ENCODE measurements at regions not wholly inside any gene's neighbourhood (a gene's known extent, or its start where the extent isn't known, plus 50 kb on each side); places are given as distances from the start of the nearest gene placed in this dataset.

DNA sequence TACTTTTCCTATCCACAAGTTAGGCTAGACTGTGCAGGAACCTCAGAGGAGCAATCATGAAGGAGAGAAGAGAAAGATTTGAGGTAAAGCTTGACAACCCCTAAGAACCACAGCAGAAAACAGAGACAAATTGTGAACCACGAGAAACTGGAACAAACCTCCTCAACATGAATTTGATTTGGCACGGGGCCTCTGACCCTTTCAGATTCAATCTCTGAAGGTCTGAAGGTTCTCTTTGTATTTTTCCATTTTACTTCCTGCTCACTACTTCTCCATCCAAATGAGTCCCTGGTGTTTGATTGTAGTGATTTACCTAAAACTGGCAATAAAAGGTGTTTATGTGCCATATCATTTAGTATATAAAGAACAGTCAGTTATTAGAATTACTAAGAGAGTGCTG, 126.1 kb upstream of the STXBP5 start:
- DNase-seq: no peak
- no peak overlapping the region for H3K4me3 ChIP-seq (ENCODE audit: low read length)

DNA sequence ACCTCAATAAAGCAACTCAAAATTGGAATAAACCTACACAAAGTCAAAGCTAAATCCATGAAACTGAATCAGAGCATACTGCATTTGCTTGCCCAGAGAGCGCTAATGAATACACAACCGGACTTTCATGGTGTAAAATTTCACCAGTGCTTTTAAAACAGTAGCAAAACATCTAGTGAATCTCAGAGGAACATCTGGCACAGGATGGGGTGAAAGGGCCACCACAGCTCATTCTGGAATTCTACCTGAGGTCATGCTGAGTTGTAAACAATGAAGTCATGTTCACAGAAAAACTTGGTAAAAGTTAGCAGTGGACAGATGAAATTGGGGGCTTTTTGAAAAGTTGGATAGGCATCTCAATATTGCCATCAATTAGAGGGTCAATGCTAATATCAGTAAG, 125.6 kb upstream of the STXBP5 start:
- WGBS (ENCODE audit: insufficient coverage, low lambda C conversion rate): 100% methylated on average over 1 of the region's 2 CpGs
- Histone ChIP-seq H3K4me3 (ENCODE audit: low read length) (no peak overlapping the region), H3K27me3 (ENCODE audit: control insufficient read depth, insufficient read depth, low read length) (no peaks in the 10 kb centered on the region), H3K36me3 (ENCODE audit: control insufficient read depth, insufficient read depth, low read length) (no peaks in the 10 kb centered on the region), H3K4me1 (ENCODE audit: control insufficient read depth, insufficient read depth, low read length) (peaks cover 3% of the 10 kb centered on the region), H3K9me3 (ENCODE audit: control insufficient read depth, low read depth, low read length) (no peaks in the 10 kb centered on the region), H3K27ac (ENCODE audit: low read length) (no peak overlapping the region)
- no peak for DNase-seq

More for the DNA sequence above, 126.1 kb upstream of the STXBP5 start:
- H3K27me3 ChIP-seq (ENCODE audit: control insufficient read depth, insufficient read depth, low read length): no peaks in the 10 kb centered on the region
- H3K36me3 ChIP-seq (ENCODE audit: control insufficient read depth, insufficient read depth, low read length): no peaks in the 10 kb centered on the region
- H3K4me1 ChIP-seq (ENCODE audit: control insufficient read depth, insufficient read depth, low read length): peaks cover 3% of the 10 kb centered on the region
- H3K9me3 ChIP-seq (ENCODE audit: control insufficient read depth, low read depth, low read length): no peaks in the 10 kb centered on the region
- H3K27ac ChIP-seq (ENCODE audit: low read length): no peak overlapping the region
- WGBS (ENCODE audit: insufficient coverage, low lambda C conversion rate): no CpG with 5 or more reads among the region's 2 CpGs

- Histone ChIP-seq H3K36me3 (ENCODE audit: control insufficient read depth, insufficient read depth, low read length) (no peaks in the 10 kb centered on the region), H3K4me1 (ENCODE audit: control insufficient read depth, insufficient read depth, low read length) (peaks cover 3% of the 10 kb centered on the region), H3K4me3 (ENCODE audit: low read length) (no peak overlapping the region), H3K9me3 (ENCODE audit: control insufficient read depth, low read depth, low read length) (no peaks in the 10 kb centered on the region), H3K27ac (ENCODE audit: low read length) (no peak overlapping the region), H3K27me3 (ENCODE audit: control insufficient read depth, insufficient read depth, low read length) (no peaks in the 10 kb centered on the region)
- WGBS (ENCODE audit: insufficient coverage, low lambda C conversion rate): no CpG with 5 or more reads among the region's 4 CpGs
- no peak for DNase-seq
Measured at GRCh38 chr6:147080225-147080624, 124.0 kb upstream of the STXBP5 start.

GRCh38 chr6:147081076-147081609, 123.1 kb upstream of the STXBP5 start:
- Histone ChIP-seq H3K36me3 (ENCODE audit: control insufficient read depth, insufficient read depth, low read length) (no peaks in the 10 kb centered on the region), H3K4me1 (ENCODE audit: control insufficient read depth, insufficient read depth, low read length) (peaks cover 3% of the 10 kb centered on the region), H3K27me3 (ENCODE audit: control insufficient read depth, insufficient read depth, low read length) (no peaks in the 10 kb centered on the region), H3K9me3 (ENCODE audit: control insufficient read depth, low read depth, low read length) (no peaks in the 10 kb centered on the region), H3K4me3 (ENCODE audit: low read length) (no peak overlapping the region), H3K27ac (ENCODE audit: low read length) (no peak overlapping the region)
- DNase-seq: peak; percentile 76 to 86
- no CpG with 5 or more reads among the region's 3 CpGs for WGBS (ENCODE audit: insufficient coverage, low lambda C conversion rate)

DNA sequence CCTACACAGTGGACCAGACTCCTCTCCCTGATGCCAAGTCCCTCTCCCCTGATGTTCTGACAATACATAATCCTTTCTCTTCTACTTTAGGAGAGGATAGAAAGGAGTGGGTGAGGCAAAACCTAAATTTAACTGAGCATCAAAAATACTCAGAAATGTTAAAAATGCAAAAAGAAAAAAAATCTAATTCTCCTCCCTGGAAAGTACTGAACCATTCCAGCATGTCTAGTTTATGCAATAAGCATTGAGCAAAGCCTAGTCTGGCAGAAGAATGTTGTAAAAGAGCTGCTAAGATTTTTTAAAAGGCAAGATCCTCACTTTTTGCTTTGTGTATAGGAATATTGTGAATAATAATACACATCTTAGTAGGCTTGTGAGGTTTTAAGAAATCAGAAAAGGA, 116.6 kb upstream of the STXBP5 start:
- no peaks in the 10 kb centered on the region for H3K9me3 ChIP-seq (ENCODE audit: control insufficient read depth, low read depth, low read length)
- H3K4me1 ChIP-seq (ENCODE audit: control insufficient read depth, insufficient read depth, low read length): no peaks in the 10 kb centered on the region
- H3K4me3 ChIP-seq (ENCODE audit: low read length): no peak overlapping the region
- H3K27me3 ChIP-seq (ENCODE audit: control insufficient read depth, insufficient read depth, low read length): no peaks in the 10 kb centered on the region
- no peaks in the 10 kb centered on the region for H3K36me3 ChIP-seq (ENCODE audit: control insufficient read depth, insufficient read depth, low read length)
- no peak overlapping the region for H3K27ac ChIP-seq (ENCODE audit: low read length)
- no peak for DNase-seq

DNA sequence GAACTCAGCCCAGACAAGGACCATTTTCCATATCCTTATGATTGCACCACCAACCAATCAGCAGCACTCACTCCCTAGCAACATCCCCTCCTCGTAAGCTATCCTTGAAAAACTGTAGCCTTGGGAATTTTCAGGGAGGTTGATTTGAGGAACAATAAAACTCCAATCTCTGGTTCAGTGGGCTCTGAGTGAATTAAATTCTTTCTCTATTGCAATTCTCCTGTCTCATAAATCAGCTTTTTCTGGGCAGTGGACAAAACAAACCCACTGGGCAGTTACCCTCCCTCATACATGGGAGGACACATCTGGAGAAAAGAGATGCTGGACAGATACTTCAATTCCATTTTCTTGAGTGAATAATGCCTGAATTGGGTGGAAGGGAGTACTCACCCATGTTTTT, 115.4 kb upstream of the STXBP5 start:
- no peaks in the 10 kb centered on the region for H3K4me1 ChIP-seq (ENCODE audit: control insufficient read depth, insufficient read depth, low read length)
- H3K36me3 ChIP-seq (ENCODE audit: control insufficient read depth, insufficient read depth, low read length): no peaks in the 10 kb centered on the region
- H3K27ac ChIP-seq (ENCODE audit: low read length): no peak overlapping the region
- H3K27me3 ChIP-seq (ENCODE audit: control insufficient read depth, insufficient read depth, low read length): no peaks in the 10 kb centered on the region
- no peak for DNase-seq
- no peak overlapping the region for H3K4me3 ChIP-seq (ENCODE audit: low read length)
- H3K9me3 ChIP-seq (ENCODE audit: control insufficient read depth, low read depth, low read length): no peaks in the 10 kb centered on the region
- WGBS (ENCODE audit: insufficient coverage, low lambda C conversion rate): no CpG with 5 or more reads among the region's 1 CpG

GRCh38 chr6:147095316-147095715, 108.9 kb upstream of the STXBP5 start:
- H3K36me3 ChIP-seq (ENCODE audit: control insufficient read depth, insufficient read depth, low read length): no peaks in the 10 kb centered on the region
- H3K4me3 ChIP-seq (ENCODE audit: low read length): no peak overlapping the region
- H3K27me3 ChIP-seq (ENCODE audit: control insufficient read depth, insufficient read depth, low read length): no peaks in the 10 kb centered on the region
- H3K4me1 ChIP-seq (ENCODE audit: control insufficient read depth, insufficient read depth, low read length): no peaks in the 10 kb centered on the region
- no peak overlapping the region for H3K27ac ChIP-seq (ENCODE audit: low read length)
- no peak for DNase-seq
- WGBS (ENCODE audit: insufficient coverage, low lambda C conversion rate): 100% methylated on average over 1 of the region's 3 CpGs
- H3K9me3 ChIP-seq (ENCODE audit: control insufficient read depth, low read depth, low read length): no peaks in the 10 kb centered on the region

DNA sequence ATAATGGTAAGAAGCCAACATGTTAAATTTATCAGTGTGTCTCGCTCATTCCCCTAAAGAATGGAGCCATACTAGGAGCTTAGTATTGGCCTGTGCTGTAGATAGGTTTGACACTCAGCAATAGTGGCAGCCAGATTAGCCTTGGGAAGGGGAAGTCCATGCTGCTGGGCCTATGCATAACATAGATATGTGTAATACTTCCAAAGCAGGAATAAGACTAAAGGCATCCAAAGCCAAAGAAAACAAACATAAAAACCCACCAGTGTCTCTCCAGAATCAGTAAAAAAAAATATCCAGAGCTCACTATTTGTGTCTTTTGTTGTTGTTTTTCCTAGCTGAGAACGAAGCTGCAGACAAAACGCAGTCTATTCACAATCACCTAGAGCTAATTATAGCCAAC, 104.2 kb upstream of the STXBP5 start:
- H3K36me3 ChIP-seq (ENCODE audit: control insufficient read depth, insufficient read depth, low read length): no peaks in the 10 kb centered on the region
- no peaks in the 10 kb centered on the region for H3K9me3 ChIP-seq (ENCODE audit: control insufficient read depth, low read depth, low read length)
- no peaks in the 10 kb centered on the region for H3K27me3 ChIP-seq (ENCODE audit: control insufficient read depth, insufficient read depth, low read length)
- no peak overlapping the region for H3K27ac ChIP-seq (ENCODE audit: low read length)
- 80% methylated on average over 1 of the region's 3 CpGs for WGBS (ENCODE audit: insufficient coverage, low lambda C conversion rate)
- no peak for DNase-seq
- no peaks in the 10 kb centered on the region for H3K4me1 ChIP-seq (ENCODE audit: control insufficient read depth, insufficient read depth, low read length)
- H3K4me3 ChIP-seq (ENCODE audit: low read length): no peak overlapping the region

- no peak overlapping the region for H3K27ac ChIP-seq (ENCODE audit: low read length)
- no peak overlapping the region for H3K4me3 ChIP-seq (ENCODE audit: low read length)
- H3K36me3 ChIP-seq (ENCODE audit: control insufficient read depth, insufficient read depth, low read length): no peaks in the 10 kb centered on the region
- no peaks in the 10 kb centered on the region for H3K9me3 ChIP-seq (ENCODE audit: control insufficient read depth, low read depth, low read length)
- no peaks in the 10 kb centered on the region for H3K27me3 ChIP-seq (ENCODE audit: control insufficient read depth, insufficient read depth, low read length)
- DNase-seq: no peak
- no peaks in the 10 kb centered on the region for H3K4me1 ChIP-seq (ENCODE audit: control insufficient read depth, insufficient read depth, low read length)
- 100% methylated on average over 1 of the region's 2 CpGs for WGBS (ENCODE audit: insufficient coverage, low lambda C conversion rate)
Measured at GRCh38 chr6:147103007-147103406, 101.2 kb upstream of the STXBP5 start.

GRCh38 chr6:147103694-147104093, 100.5 kb upstream of the STXBP5 start:
- Histone ChIP-seq H3K27ac (ENCODE audit: low read length) (no peak overlapping the region), H3K9me3 (ENCODE audit: control insufficient read depth, low read depth, low read length) (no peaks in the 10 kb centered on the region), H3K4me1 (ENCODE audit: control insufficient read depth, insufficient read depth, low read length) (no peaks in the 10 kb centered on the region), H3K27me3 (ENCODE audit: control insufficient read depth, insufficient read depth, low read length) (no peaks in the 10 kb centered on the region), H3K4me3 (ENCODE audit: low read length) (no peak overlapping the region), H3K36me3 (ENCODE audit: control insufficient read depth, insufficient read depth, low read length) (no peaks in the 10 kb centered on the region)
- DNase-seq: no peak

GRCh38 chr6:147105786-147106185, 98.4 kb upstream of the STXBP5 start:
- Histone ChIP-seq H3K4me1 (ENCODE audit: control insufficient read depth, insufficient read depth, low read length) (no peaks in the 10 kb centered on the region), H3K36me3 (ENCODE audit: control insufficient read depth, insufficient read depth, low read length) (no peaks in the 10 kb centered on the region), H3K9me3 (ENCODE audit: control insufficient read depth, low read depth, low read length) (no peaks in the 10 kb centered on the region), H3K4me3 (ENCODE audit: low read length) (no peak overlapping the region), H3K27me3 (ENCODE audit: control insufficient read depth, insufficient read depth, low read length) (no peaks in the 10 kb centered on the region), H3K27ac (ENCODE audit: low read length) (no peak overlapping the region)
- no peak for DNase-seq
- WGBS (ENCODE audit: insufficient coverage, low lambda C conversion rate): 94% methylated on average over 4 of the region's 5 CpGs

All from large intestine (tissue), 3 donors.